ENCODE measurements at regions not wholly inside any gene's neighbourhood (a gene's known extent, or its start where the extent isn't known, plus 50 kb on each side); places are given as distances from the start of the nearest gene placed in this dataset.

DNA sequence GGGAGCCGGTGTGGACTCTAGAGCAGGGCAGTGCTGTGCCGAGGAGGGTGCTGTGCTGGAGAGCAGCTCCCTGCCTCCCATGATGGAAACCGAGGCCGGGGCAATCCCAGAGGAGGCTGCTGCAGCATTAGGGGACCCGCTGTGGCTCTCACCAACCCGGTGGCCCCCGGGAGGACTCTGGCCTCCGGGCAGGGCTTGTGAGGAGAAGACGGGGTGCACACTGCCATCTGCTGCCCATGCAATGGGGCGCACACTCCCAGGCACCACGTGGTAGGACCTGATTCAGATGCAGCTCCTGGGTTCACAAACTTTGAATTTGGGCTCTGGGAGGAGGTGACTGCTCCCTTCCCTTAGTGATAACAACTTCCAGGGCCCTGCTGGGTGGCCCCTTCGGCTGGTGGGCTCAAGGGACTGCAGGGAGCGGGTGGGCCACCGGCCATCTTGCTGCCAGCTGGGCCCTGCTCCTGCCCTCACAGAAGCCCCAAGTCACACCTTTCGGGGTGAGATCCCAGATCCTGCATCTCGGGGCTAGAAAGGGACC, 93.8 kb upstream of the FGF3 start:
- TF ChIP-seq EZH2 (IDR thresholded peaks at IDR 0.05; ENCODE audit: borderline replicate concordance, insufficient read depth, low read depth, low read length, poor library complexity, severe bottlenecking) = no peak
- TF ChIP-seq, protein P1, sequence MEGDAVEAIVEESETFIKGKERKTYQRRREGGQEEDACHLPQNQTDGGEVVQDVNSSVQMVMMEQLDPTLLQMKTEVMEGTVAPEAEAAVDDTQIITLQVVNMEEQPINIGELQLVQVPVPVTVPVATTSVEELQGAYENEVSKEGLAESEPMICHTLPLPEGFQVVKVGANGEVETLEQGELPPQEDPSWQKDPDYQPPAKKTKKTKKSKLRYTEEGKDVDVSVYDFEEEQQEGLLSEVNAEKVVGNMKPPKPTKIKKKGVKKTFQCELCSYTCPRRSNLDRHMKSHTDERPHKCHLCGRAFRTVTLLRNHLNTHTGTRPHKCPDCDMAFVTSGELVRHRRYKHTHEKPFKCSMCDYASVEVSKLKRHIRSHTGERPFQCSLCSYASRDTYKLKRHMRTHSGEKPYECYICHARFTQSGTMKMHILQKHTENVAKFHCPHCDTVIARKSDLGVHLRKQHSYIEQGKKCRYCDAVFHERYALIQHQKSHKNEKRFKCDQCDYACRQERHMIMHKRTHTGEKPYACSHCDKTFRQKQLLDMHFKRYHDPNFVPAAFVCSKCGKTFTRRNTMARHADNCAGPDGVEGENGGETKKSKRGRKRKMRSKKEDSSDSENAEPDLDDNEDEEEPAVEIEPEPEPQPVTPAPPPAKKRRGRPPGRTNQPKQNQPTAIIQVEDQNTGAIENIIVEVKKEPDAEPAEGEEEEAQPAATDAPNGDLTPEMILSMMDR (IDR thresholded peaks at IDR 0.05) = no peak
